Thyroid gland (tissue), 4 donors: ENCODE measurements at regions not wholly inside any gene's neighbourhood (a gene's known extent, or its start where the extent isn't known, plus 50 kb on each side); places are given as distances from the start of the nearest gene placed in this dataset.

Source experiments
- CTCF ChIP-seq, 6 experiments: fragments of 200-600 bp in 3 of 6; fragments of 450-650 bp in 3 of 6; sonication (generic) in 3 of 6; IDR thresholded peaks; one replicate each; pipeline ENCODE4 v1.5.1; 2016 to 2019; ENCODE audit warnings: antibody characterized with exemption in 6 of 6, mild to moderate bottlenecking in 2 of 6, inconsistent platforms in 1 of 6, moderate library complexity in 1 of 6
- POLR2A ChIP-seq, 2 donors: fragments of 450-650 bp; IDR thresholded peaks; one replicate each; pipeline ENCODE4 v1.6.1; 2017; ENCODE audit warnings: antibody characterized with exemption in 2 of 2, mild to moderate bottlenecking in 2 of 2, moderate library complexity in 1 of 2

GRCh38 chr5:12951846-12952245 lies 992.6 kb downstream of the DNAH5 start:
- TF ChIP-seq POLR2A (IDR thresholded peaks at IDR 0.05) (no peak), CTCF (IDR thresholded peaks at IDR 0.05) (no peak)
